ENCODE measurements at regions not wholly inside any gene's neighbourhood (a gene's known extent, or its start where the extent isn't known, plus 50 kb on each side); places are given as distances from the start of the nearest gene placed in this dataset.

- DNase-seq (ENCODE audit: low spot score) = no peak
These were observed 437.3 kb upstream of the MPDZ start for GRCh38 chr9:13716601-13717321.

GRCh38 chr9:13716090-13716489 lies 436.6 kb upstream of the MPDZ start:
- no peak for DNase-seq (ENCODE audit: low spot score)

- DNase-seq (ENCODE audit: low spot score) = no peak
These were observed 435.9 kb upstream of the MPDZ start for GRCh38 chr9:13715430-13715829.

GRCh38 chr9:13707612-13708576 lies 428.4 kb upstream of the MPDZ start:
- no peak for DNase-seq (ENCODE audit: low spot score)

GRCh38 chr9:13705918-13706317 lies 426.4 kb upstream of the MPDZ start:
- no peak for DNase-seq (ENCODE audit: low spot score)

GRCh38 chr9:13705373-13705772 lies 425.9 kb upstream of the MPDZ start:
- no peak for DNase-seq (ENCODE audit: low spot score)

GRCh38 chr9:13690595-13690994 lies 411.1 kb upstream of the MPDZ start:
- no peak for DNase-seq (ENCODE audit: low spot score)

- no peak for DNase-seq (ENCODE audit: low spot score)
These were observed 410.4 kb upstream of the MPDZ start for GRCh38 chr9:13689925-13690324.

- DNase-seq (ENCODE audit: low spot score) = peak; percentile 23
These were observed 409.6 kb upstream of the MPDZ start for GRCh38 chr9:13688990-13689600.

- peak; percentile 42 for DNase-seq (ENCODE audit: low spot score)
These were observed 408.9 kb upstream of the MPDZ start for GRCh38 chr9:13688223-13688989.

- DNase-seq (ENCODE audit: low spot score) = no peak
These were observed 405.2 kb upstream of the MPDZ start for GRCh38 chr9:13684656-13685055.

GRCh38 chr9:13677801-13678200 lies 398.3 kb upstream of the MPDZ start:
- DNase-seq (ENCODE audit: low spot score) = no peak

- DNase-seq (ENCODE audit: low spot score) = no peak
These were observed 396.1 kb upstream of the MPDZ start for GRCh38 chr9:13675638-13676000.

GRCh38 chr9:13674926-13675637 lies 395.6 kb upstream of the MPDZ start:
- no peak for DNase-seq (ENCODE audit: low spot score)

GRCh38 chr9:13673348-13673747 lies 393.9 kb upstream of the MPDZ start:
- DNase-seq (ENCODE audit: low spot score) = no peak

GRCh38 chr9:13665418-13666066 lies 386.1 kb upstream of the MPDZ start:
- DNase-seq (ENCODE audit: low spot score) = no peak

GRCh38 chr9:13661014-13661413 lies 381.5 kb upstream of the MPDZ start:
- no peak for DNase-seq (ENCODE audit: low spot score)

- no peak for DNase-seq (ENCODE audit: low spot score)
These were observed 372.6 kb upstream of the MPDZ start for GRCh38 chr9:13651969-13652663.

GRCh38 chr9:13651526-13651925 lies 372.0 kb upstream of the MPDZ start:
- DNase-seq (ENCODE audit: low spot score) = no peak

- no peak for DNase-seq (ENCODE audit: low spot score)
These were observed 369.2 kb upstream of the MPDZ start for GRCh38 chr9:13648676-13649075.

Measured in iPS-NIHi11 (cell line).